Kidney (tissue), 10 donors: ENCODE measurements at regions not wholly inside any gene's neighbourhood (a gene's known extent, or its start where the extent isn't known, plus 50 kb on each side); places are given as distances from the start of the nearest gene placed in this dataset. TPM values are rescaled to one million over a fixed set of nuclear protein-coding genes. Genes with fewer than 3 reads are reported as not detected.
"Not testable (repeated sequence)": the region's sequence is repeated elsewhere in the genome, so short reads cannot be mapped to it uniquely, and the experiment has no call there.

Experiments used
- DNase-seq, 5 donors: peaks; one replicate each; pipeline ENCODE4 v3.0.0-alpha.2; 2013 to 2020
- FAIRE-seq: peaks from 2 replicates; lab custom pipeline; 2012; peaks lifted over from hg19 to GRCh38; lab: Jason Lieb, UNC
- H3K27ac ChIP-seq, 2 donors: one replicate each; pipeline ENCODE4 v1.7.0; 2013; ENCODE audit warnings: low read depth in 2 of 2, low read length in 2 of 2, inconsistent platforms in 1 of 2
- H3K27me3 ChIP-seq: one replicate; pipeline ENCODE4 v1.7.1; 2013; ENCODE audit warnings: low read length, inconsistent platforms; ENCODE audit not compliant: control insufficient read depth, insufficient read depth
- H3K36me3 ChIP-seq, 3 donors: one replicate each; pipeline versions ENCODE4 v1.7.0 to v1.7.1; 2013; ENCODE audit warnings: low read length in 3 of 3, control low read depth in 1 of 3, inconsistent platforms in 1 of 3; ENCODE audit not compliant: insufficient read depth in 3 of 3, control insufficient read depth in 2 of 3
- H3K4me1 ChIP-seq, 3 donors: one replicate each; pipeline versions ENCODE4 v1.7.0 to v1.7.1; 2013; ENCODE audit warnings: low read length in 3 of 3, inconsistent platforms in 1 of 3, low read depth in 1 of 3; ENCODE audit not compliant: control insufficient read depth in 2 of 3, insufficient read depth in 2 of 3
- H3K4me3 ChIP-seq, 3 donors: one replicate each; pipeline versions ENCODE4 v1.7.0 to v1.8.1; 2013; ENCODE audit warnings: low read length in 3 of 3, control low read depth in 1 of 3, inconsistent platforms in 1 of 3
- H3K9ac ChIP-seq, 3 donors: one replicate each; pipeline versions ENCODE4 v1.7.0 to v1.7.1; 2013; ENCODE audit warnings: low read length in 3 of 3, control low read depth in 1 of 3, inconsistent platforms in 1 of 3
- H3K9me3 ChIP-seq, 3 donors: one replicate each; pipeline versions ENCODE4 v1.7.0 to v1.7.1; 2013; ENCODE audit warnings: low read length in 3 of 3, control low read depth in 1 of 3, inconsistent platforms in 1 of 3; ENCODE audit not compliant: control insufficient read depth in 2 of 3, insufficient read depth in 1 of 3
- intact Hi-C: fragments of 100-400 bp; cut with DNase I; formaldehyde crosslinking; loops from one replicate; pipeline ENCODE4 v1.11.1; 2022
- microRNA-seq: library from miRNA; unstranded; fragments of <30 nt; microRNA quantifications from one replicate; pipeline ENCODE4 v1.2.0, GENCODE V29; 2020
- donor health status: control.
- donor health status: control.
- donor health status: DM: yes; HTN: yes; CAD: no.
- donor health status: Normal renal cell carcinoma (clear cell type).

DNA sequence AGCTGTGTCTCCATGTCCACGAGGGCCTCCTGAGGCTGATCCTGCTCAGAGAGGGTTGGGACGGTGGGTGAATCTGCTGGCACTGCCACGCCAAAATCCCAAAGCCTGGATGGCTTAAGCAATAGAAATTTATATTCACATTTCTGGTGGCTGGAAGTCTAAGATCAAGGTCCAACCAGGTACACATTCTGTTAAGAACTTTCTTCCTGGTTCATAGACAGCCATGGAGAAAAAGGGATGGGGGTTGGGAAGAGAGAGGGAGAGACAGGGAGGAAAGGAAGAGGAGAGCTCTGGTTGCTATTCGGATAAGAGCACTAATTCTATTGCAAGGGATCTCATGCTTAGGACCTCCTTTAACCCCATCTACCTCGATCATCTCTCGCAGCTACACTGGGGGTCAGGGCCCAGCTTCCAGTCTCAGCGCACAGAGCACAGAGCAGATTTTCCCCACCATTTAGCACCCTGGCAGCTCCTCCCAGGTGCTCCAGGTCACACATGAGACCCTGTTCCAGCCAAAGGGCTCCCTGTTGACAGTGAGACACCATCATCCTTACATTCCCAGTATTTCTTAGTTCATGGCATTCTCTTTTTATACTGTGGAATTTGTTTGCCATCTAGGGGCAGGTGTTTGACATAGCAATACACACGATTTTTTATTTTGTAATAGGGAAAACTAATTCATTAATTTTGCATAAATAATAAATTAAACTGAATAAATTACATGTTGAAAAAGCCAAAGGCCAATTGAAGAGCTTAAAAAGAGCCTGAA, 615.6 kb downstream of the RPIA start:
- H3K9ac ChIP-seq, H3K9me3 ChIP-seq, H3K4me1 ChIP-seq, H3K27ac ChIP-seq, H3K27me3 ChIP-seq, H3K36me3 ChIP-seq, intact Hi-C loops, H3K4me3 ChIP-seq: not testable (repeated sequence)
- FAIRE-seq, result peak; percentile 53
- peak in 1 of 5 donors; percentile 0 for DNase-seq

- H3K27ac ChIP-seq, H3K9me3 ChIP-seq, H3K9ac ChIP-seq, FAIRE-seq, H3K27me3 ChIP-seq, H3K4me1 ChIP-seq, DNase-seq, H3K4me3 ChIP-seq, H3K36me3 ChIP-seq, intact Hi-C loops: not testable (repeated sequence)
Measured at GRCh38 chr2:89318990-89319389, 627.5 kb downstream of the RPIA start.

DNA sequence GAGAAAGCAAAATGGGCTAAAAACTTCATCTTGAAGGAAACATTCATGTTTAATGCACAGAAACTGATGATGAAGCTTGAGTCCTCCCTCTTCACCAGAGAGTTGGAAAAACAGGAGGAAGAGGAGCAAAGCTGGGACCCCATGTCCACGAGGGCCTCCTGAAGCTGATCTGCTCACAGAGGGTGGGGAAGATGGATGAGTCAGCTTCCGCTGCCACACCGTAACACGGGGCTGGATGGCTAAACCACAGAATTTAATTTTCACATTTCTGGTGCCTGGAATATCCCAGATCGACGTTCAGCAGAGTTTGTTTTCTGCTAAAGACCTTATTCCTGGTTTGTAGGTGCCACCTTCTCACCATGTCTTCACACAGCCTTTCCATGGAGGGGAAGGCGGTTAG, 634.4 kb downstream of the RPIA start:
- intact Hi-C loops, H3K27me3 ChIP-seq, H3K9me3 ChIP-seq, H3K4me3 ChIP-seq, FAIRE-seq, H3K4me1 ChIP-seq, DNase-seq, H3K9ac ChIP-seq, H3K27ac ChIP-seq, H3K36me3 ChIP-seq: not testable (repeated sequence)

- H3K27ac ChIP-seq, H3K27me3 ChIP-seq, H3K9ac ChIP-seq, H3K4me1 ChIP-seq, H3K4me3 ChIP-seq, H3K36me3 ChIP-seq, intact Hi-C loops, FAIRE-seq, H3K9me3 ChIP-seq: not testable (repeated sequence)
- DNase-seq, result peak in 2 of 5 donors; percentile 0 to 1
Measured at GRCh38 chr2:89326455-89326854, 635.0 kb downstream of the RPIA start.

- H3K27me3 ChIP-seq, intact Hi-C loops, DNase-seq, H3K9me3 ChIP-seq, H3K9ac ChIP-seq, H3K4me1 ChIP-seq, H3K36me3 ChIP-seq, FAIRE-seq, H3K4me3 ChIP-seq, H3K27ac ChIP-seq: not testable (repeated sequence)
Measured at GRCh38 chr2:89328790-89329189, 637.3 kb downstream of the RPIA start.

Small RNA genes lying in the stretch of these regions (microRNA-seq; reads per million reads assigned to microRNA genes)
- gene MIR4436A, result not detected
